ENCODE measurements at regions not wholly inside any gene's neighbourhood (a gene's known extent, or its start where the extent isn't known, plus 50 kb on each side); places are given as distances from the start of the nearest gene placed in this dataset.
"Not testable (repeated sequence)": the region's sequence is repeated elsewhere in the genome, so short reads cannot be mapped to it uniquely, and the experiment has no call there.

- DNase-seq (ENCODE audit: low spot score): no peak
These were observed 216.8 kb downstream of the FBXO8 start for GRCh38 chr4:174066611-174067205.

GRCh38 chr4:174062831-174063230, 220.6 kb downstream of the FBXO8 start:
- no peak for DNase-seq (ENCODE audit: low spot score)

GRCh38 chr4:174061026-174061425, 222.4 kb downstream of the FBXO8 start:
- DNase-seq (ENCODE audit: low spot score): no peak

GRCh38 chr4:174058846-174059245, 224.6 kb downstream of the FBXO8 start:
- no peak for DNase-seq (ENCODE audit: low spot score)

- DNase-seq (ENCODE audit: low spot score): no peak
These were observed 226.5 kb downstream of the FBXO8 start for GRCh38 chr4:174056959-174057358.

- DNase-seq (ENCODE audit: low spot score): no peak
These were observed 228.1 kb downstream of the FBXO8 start for GRCh38 chr4:174055344-174055743.

GRCh38 chr4:174053895-174054294, 229.6 kb downstream of the FBXO8 start:
- DNase-seq (ENCODE audit: low spot score): no peak

GRCh38 chr4:174047363-174047762, 236.1 kb downstream of the FBXO8 start:
- no peak for DNase-seq (ENCODE audit: low spot score)

- not testable (repeated sequence) for DNase-seq (ENCODE audit: low spot score)
These were observed 237.6 kb downstream of the FBXO8 start for GRCh38 chr4:174045829-174046228.

- DNase-seq (ENCODE audit: low spot score): no peak
These were observed 238.1 kb downstream of the FBXO8 start for GRCh38 chr4:174045381-174045780.

- no peak for DNase-seq (ENCODE audit: low spot score)
These were observed 241.8 kb downstream of the FBXO8 start for GRCh38 chr4:174041555-174042105.

- DNase-seq (ENCODE audit: low spot score): no peak
These were observed 243.2 kb downstream of the FBXO8 start for GRCh38 chr4:174040287-174040686.

GRCh38 chr4:174038481-174038880, 245.0 kb downstream of the FBXO8 start:
- no peak for DNase-seq (ENCODE audit: low spot score)

- DNase-seq (ENCODE audit: low spot score): no peak
These were observed 245.8 kb downstream of the FBXO8 start for GRCh38 chr4:174037631-174038030.

- no peak for DNase-seq (ENCODE audit: low spot score)
These were observed 246.4 kb downstream of the FBXO8 start for GRCh38 chr4:174037049-174037448.

- DNase-seq (ENCODE audit: low spot score): no peak
These were observed 246.9 kb downstream of the FBXO8 start for GRCh38 chr4:174036576-174036975.

- DNase-seq (ENCODE audit: low spot score): no peak
These were observed 247.4 kb downstream of the FBXO8 start for GRCh38 chr4:174036111-174036510.

GRCh38 chr4:174023641-174024040, 259.8 kb downstream of the FBXO8 start:
- no peak for DNase-seq (ENCODE audit: low spot score)

GRCh38 chr4:174018236-174018635, 265.2 kb downstream of the FBXO8 start:
- DNase-seq (ENCODE audit: low spot score): no peak

GRCh38 chr4:174016251-174016650, 267.2 kb downstream of the FBXO8 start:
- no peak for DNase-seq (ENCODE audit: low spot score)

- no peak for DNase-seq (ENCODE audit: low spot score)
These were observed 270.6 kb downstream of the FBXO8 start for GRCh38 chr4:174012886-174013259.

- no peak for DNase-seq (ENCODE audit: low spot score)
These were observed 271.2 kb downstream of the FBXO8 start for GRCh38 chr4:174012135-174012885.

- DNase-seq (ENCODE audit: low spot score): no peak
These were observed 272.9 kb downstream of the FBXO8 start for GRCh38 chr4:174010547-174010946.
